ENCODE measurements at regions not wholly inside any gene's neighbourhood (a gene's known extent, or its start where the extent isn't known, plus 50 kb on each side); places are given as distances from the start of the nearest gene placed in this dataset.

DNA sequence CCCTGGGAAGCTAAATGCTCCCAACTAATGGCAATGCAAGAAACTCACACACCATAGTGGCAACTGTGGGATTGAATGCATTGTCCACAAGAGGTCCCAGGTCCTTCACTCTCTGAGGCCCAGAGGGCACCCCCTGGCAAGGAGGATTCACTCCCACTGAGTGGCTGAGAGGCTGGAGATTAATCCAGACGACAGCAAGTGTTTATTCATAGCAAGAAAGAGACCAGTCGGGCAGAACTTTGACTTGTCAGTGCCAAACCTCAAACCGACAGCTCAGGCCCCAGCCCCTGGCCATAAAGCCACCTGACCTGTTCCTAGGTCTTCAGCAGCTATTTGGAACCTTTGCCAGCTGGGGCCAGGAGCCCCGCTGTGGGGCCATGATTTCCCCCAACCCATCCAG is 54.5 kb upstream of the MPEG1 start:
- Mint-ChIP-seq H3K9me3 (ENCODE audit: unreplicated experiment) (no peaks in the 10 kb centered on the region), H3K27ac (ENCODE audit: unreplicated experiment) (no peak overlapping the region), H3K27me3 (ENCODE audit: insufficient read depth, unreplicated experiment) (no peaks in the 10 kb centered on the region), H3K36me3 (ENCODE audit: insufficient read depth, unreplicated experiment) (no peaks in the 10 kb centered on the region), H3K4me1 (ENCODE audit: low read depth, unreplicated experiment) (no peaks in the 10 kb centered on the region), H3K4me3 (ENCODE audit: unreplicated experiment) (no peak overlapping the region)
- no peaks in the 10 kb centered on the region for H3K36me3 ChIP-seq (ENCODE audit: control insufficient read depth, insufficient read depth, low read length)
- no peak for DNase-seq
- no peak for TF ChIP-seq CTCF (IDR thresholded peaks at IDR 0.05; ENCODE audit: insufficient read depth in 1 of 2, low read depth in 1 of 2, low read length in 1 of 2, severe bottlenecking in 1 of 2, unreplicated experiment in 1 of 2)
- H3K4me3 ChIP-seq (ENCODE audit: low read depth, low read length), result no peak overlapping the region
- no TSS peak for BruUV-seq (replicated peaks)
- H3K27me3 ChIP-seq (replicated peaks; ENCODE audit: control insufficient read depth, insufficient read depth, low read length), result no peaks in the 10 kb centered on the region
- no peaks in the 10 kb centered on the region for H3K4me1 ChIP-seq
- no peaks in the 10 kb centered on the region for H3K9me3 ChIP-seq
- ChIA-PET POLR2A (no interaction called here), CTCF (no interaction called here)
- intact Hi-C loops (cut with micrococcal nuclease; ENCODE audit: unreplicated experiment), result no loop called here

DNA sequence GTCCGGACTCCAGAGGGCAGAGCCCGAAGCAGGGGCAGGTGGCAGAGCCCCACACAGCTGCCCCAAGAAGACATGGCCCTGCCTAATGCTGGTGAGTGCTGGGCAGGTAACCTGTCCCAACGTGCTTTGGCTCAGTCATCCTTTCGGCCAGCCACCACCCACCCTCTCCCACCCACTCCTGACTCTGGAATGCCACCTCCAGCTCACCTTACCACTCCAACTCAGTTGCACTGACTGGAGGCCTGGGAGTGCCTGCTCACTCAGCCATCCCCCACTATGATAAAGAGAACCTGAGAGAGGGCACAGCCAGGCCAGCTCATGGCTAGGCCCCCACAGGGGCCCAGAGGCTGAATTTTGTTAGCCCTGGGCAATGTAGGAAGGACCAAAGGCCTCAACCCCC is 53.8 kb upstream of the MPEG1 start:
- no peaks in the 10 kb centered on the region for H3K9me3 Mint-ChIP-seq (ENCODE audit: unreplicated experiment)
- DNase-seq, result no peak
- no peak overlapping the region for H3K4me3 ChIP-seq (ENCODE audit: low read depth, low read length)
- ChIA-PET POLR2A (interaction anchor here (0.5 kb wide), 1 partner anchor 402 kb away, joined by 4 read pairs; no protein-coding TSS in a partner anchor), CTCF (no interaction called here)
- BruUV-seq (replicated peaks), result no TSS peak
- no peak for TF ChIP-seq CTCF (IDR thresholded peaks at IDR 0.05; ENCODE audit: insufficient read depth in 1 of 2, low read depth in 1 of 2, low read length in 1 of 2, severe bottlenecking in 1 of 2, unreplicated experiment in 1 of 2)
- no peaks in the 10 kb centered on the region for H3K9me3 ChIP-seq
- no peaks in the 10 kb centered on the region for H3K4me1 ChIP-seq
- H3K4me3 Mint-ChIP-seq (ENCODE audit: unreplicated experiment), result no peak overlapping the region
- no peaks in the 10 kb centered on the region for H3K36me3 Mint-ChIP-seq (ENCODE audit: insufficient read depth, unreplicated experiment)
- no peaks in the 10 kb centered on the region for H3K4me1 Mint-ChIP-seq (ENCODE audit: low read depth, unreplicated experiment)
- H3K27me3 Mint-ChIP-seq (ENCODE audit: insufficient read depth, unreplicated experiment), result no peaks in the 10 kb centered on the region
- H3K36me3 ChIP-seq (ENCODE audit: control insufficient read depth, insufficient read depth, low read length), result no peaks in the 10 kb centered on the region
- H3K27ac Mint-ChIP-seq (ENCODE audit: unreplicated experiment), result no peak overlapping the region
- intact Hi-C loops (cut with micrococcal nuclease; ENCODE audit: unreplicated experiment), result no loop called here
- no peaks in the 10 kb centered on the region for H3K27me3 ChIP-seq (replicated peaks; ENCODE audit: control insufficient read depth, insufficient read depth, low read length)

- Histone ChIP-seq H3K9me3 (no peaks in the 10 kb centered on the region), H3K4me1 (no peaks in the 10 kb centered on the region), H3K36me3 (ENCODE audit: control insufficient read depth, insufficient read depth, low read length) (no peaks in the 10 kb centered on the region), H3K4me3 (ENCODE audit: low read depth, low read length) (no peak overlapping the region), H3K27me3 (replicated peaks; ENCODE audit: control insufficient read depth, insufficient read depth, low read length) (no peaks in the 10 kb centered on the region)
- Mint-ChIP-seq H3K27me3 (ENCODE audit: insufficient read depth, unreplicated experiment) (no peaks in the 10 kb centered on the region), H3K4me3 (ENCODE audit: unreplicated experiment) (no peak overlapping the region), H3K27ac (ENCODE audit: unreplicated experiment) (no peak overlapping the region), H3K36me3 (ENCODE audit: insufficient read depth, unreplicated experiment) (no peaks in the 10 kb centered on the region), H3K4me1 (ENCODE audit: low read depth, unreplicated experiment) (no peaks in the 10 kb centered on the region), H3K9me3 (ENCODE audit: unreplicated experiment) (no peaks in the 10 kb centered on the region)
- intact Hi-C loops (cut with micrococcal nuclease; ENCODE audit: unreplicated experiment), result no loop called here
- no TSS peak for BruUV-seq (replicated peaks)
- TF ChIP-seq CTCF (IDR thresholded peaks at IDR 0.05; ENCODE audit: insufficient read depth in 1 of 2, low read depth in 1 of 2, low read length in 1 of 2, severe bottlenecking in 1 of 2, unreplicated experiment in 1 of 2), result no peak
- no peak for DNase-seq
- CTCF ChIA-PET, result no interaction called here
- POLR2A ChIA-PET, result no interaction called here
These were observed 53.0 kb upstream of the MPEG1 start for GRCh38 chr11:59265735-59266134.

All from Caco-2 (cell line).